HG03196 (cell line): ENCODE measurements at regions not wholly inside any gene's neighbourhood (a gene's known extent, or its start where the extent isn't known, plus 50 kb on each side); places are given as distances from the start of the nearest gene placed in this dataset.
"Not testable (repeated sequence)": the region's sequence is repeated elsewhere in the genome, so short reads cannot be mapped to it uniquely, and the experiment has no call there.

ENCODE experiments used
- ATAC-seq: cut with Tn5 transposase; IDR thresholded peaks from one replicate; pipeline ENCODE4 v1.9.1; 2021; ENCODE audit not compliant: unreplicated experiment

GRCh38 chr2:195364015-195364965 is 292.7 kb upstream of the SLC39A10 start:
- no peak for ATAC-seq

- ATAC-seq: no peak
Observed at GRCh38 chr2:195363496-195363895, 293.5 kb upstream of the SLC39A10 start.

- no peak for ATAC-seq
Observed at GRCh38 chr2:195360242-195360641, 296.8 kb upstream of the SLC39A10 start.

- ATAC-seq: no peak
Observed at GRCh38 chr2:195359043-195359735, 297.8 kb upstream of the SLC39A10 start.

GRCh38 chr2:195356920-195357440 is 300.0 kb upstream of the SLC39A10 start:
- no peak for ATAC-seq

GRCh38 chr2:195356026-195356425 is 301.0 kb upstream of the SLC39A10 start:
- no peak for ATAC-seq

- no peak for ATAC-seq
Observed at GRCh38 chr2:195352581-195352980, 304.4 kb upstream of the SLC39A10 start.

GRCh38 chr2:195343942-195344530 is 313.0 kb upstream of the SLC39A10 start:
- ATAC-seq: no peak

- no peak for ATAC-seq
Observed at GRCh38 chr2:195343540-195343939, 313.5 kb upstream of the SLC39A10 start.

- ATAC-seq: no peak
Observed at GRCh38 chr2:195342061-195342460, 315.0 kb upstream of the SLC39A10 start.

GRCh38 chr2:195338856-195339255 is 318.2 kb upstream of the SLC39A10 start:
- no peak for ATAC-seq

GRCh38 chr2:195337597-195337996 is 319.4 kb upstream of the SLC39A10 start:
- peak; percentile 64 for ATAC-seq

GRCh38 chr2:195333869-195334268 is 323.2 kb upstream of the SLC39A10 start:
- no peak for ATAC-seq

- no peak for ATAC-seq
Observed at GRCh38 chr2:195331966-195332365, 325.1 kb upstream of the SLC39A10 start.

GRCh38 chr2:195331129-195331528 is 325.9 kb upstream of the SLC39A10 start:
- ATAC-seq: no peak

GRCh38 chr2:195330513-195330956 is 326.5 kb upstream of the SLC39A10 start:
- ATAC-seq: no peak

- not testable (repeated sequence) for ATAC-seq
Observed at GRCh38 chr2:195329784-195330183, 327.2 kb upstream of the SLC39A10 start.

GRCh38 chr2:195326537-195326936 is 330.5 kb upstream of the SLC39A10 start:
- no peak for ATAC-seq

- ATAC-seq: no peak
Observed at GRCh38 chr2:195322324-195322723, 334.7 kb upstream of the SLC39A10 start.

- ATAC-seq: peak; percentile 81
Observed at GRCh38 chr2:195320413-195320973, 336.5 kb upstream of the SLC39A10 start.
